ENCODE measurements at regions not wholly inside any gene's neighbourhood (a gene's known extent, or its start where the extent isn't known, plus 50 kb on each side); places are given as distances from the start of the nearest gene placed in this dataset.
"Not testable (repeated sequence)": the region's sequence is repeated elsewhere in the genome, so short reads cannot be mapped to it uniquely, and the experiment has no call there.

GRCh38 chr7:142522735-142523134 is 226.5 kb upstream of the PRSS1 start:
- Mint-ChIP-seq H3K36me3 (ENCODE audit: unreplicated experiment) (no peaks in the 10 kb centered on the region), H3K27me3 (ENCODE audit: unreplicated experiment) (no peaks in the 10 kb centered on the region), H3K4me3 (ENCODE audit: unreplicated experiment) (no peak overlapping the region), H3K9me3 (ENCODE audit: unreplicated experiment) (peaks cover 10% of the 10 kb centered on the region), H3K27ac (ENCODE audit: unreplicated experiment) (no peak overlapping the region), H3K4me1 (ENCODE audit: low read depth, unreplicated experiment) (peaks cover 45% of the 10 kb centered on the region)
- TF ChIP-seq CTCF (IDR thresholded peaks at IDR 0.05; ENCODE audit: partially characterized antibody, unreplicated experiment) = no peak
- no peak for DNase-seq

- not testable (repeated sequence) for DNase-seq; H3K4me3 Mint-ChIP-seq (ENCODE audit: unreplicated experiment); H3K9me3 Mint-ChIP-seq (ENCODE audit: unreplicated experiment); H3K27me3 Mint-ChIP-seq (ENCODE audit: unreplicated experiment); H3K36me3 Mint-ChIP-seq (ENCODE audit: unreplicated experiment)
- Mint-ChIP-seq H3K27ac (ENCODE audit: unreplicated experiment) (peak overlapping the region; percentile 93), H3K4me1 (ENCODE audit: low read depth, unreplicated experiment) (peaks cover 52% of the 10 kb centered on the region)
Observed at GRCh38 chr7:142520885-142521284, 228.4 kb upstream of the PRSS1 start.

GRCh38 chr7:142520455-142520854 is 228.8 kb upstream of the PRSS1 start:
- not testable (repeated sequence) for H3K36me3 Mint-ChIP-seq (ENCODE audit: unreplicated experiment); H3K9me3 Mint-ChIP-seq (ENCODE audit: unreplicated experiment); H3K4me3 Mint-ChIP-seq (ENCODE audit: unreplicated experiment); DNase-seq; H3K27me3 Mint-ChIP-seq (ENCODE audit: unreplicated experiment)
- H3K27ac Mint-ChIP-seq (ENCODE audit: unreplicated experiment) = peak overlapping the region; percentile 93
- peaks cover 53% of the 10 kb centered on the region for H3K4me1 Mint-ChIP-seq (ENCODE audit: low read depth, unreplicated experiment)

DNA sequence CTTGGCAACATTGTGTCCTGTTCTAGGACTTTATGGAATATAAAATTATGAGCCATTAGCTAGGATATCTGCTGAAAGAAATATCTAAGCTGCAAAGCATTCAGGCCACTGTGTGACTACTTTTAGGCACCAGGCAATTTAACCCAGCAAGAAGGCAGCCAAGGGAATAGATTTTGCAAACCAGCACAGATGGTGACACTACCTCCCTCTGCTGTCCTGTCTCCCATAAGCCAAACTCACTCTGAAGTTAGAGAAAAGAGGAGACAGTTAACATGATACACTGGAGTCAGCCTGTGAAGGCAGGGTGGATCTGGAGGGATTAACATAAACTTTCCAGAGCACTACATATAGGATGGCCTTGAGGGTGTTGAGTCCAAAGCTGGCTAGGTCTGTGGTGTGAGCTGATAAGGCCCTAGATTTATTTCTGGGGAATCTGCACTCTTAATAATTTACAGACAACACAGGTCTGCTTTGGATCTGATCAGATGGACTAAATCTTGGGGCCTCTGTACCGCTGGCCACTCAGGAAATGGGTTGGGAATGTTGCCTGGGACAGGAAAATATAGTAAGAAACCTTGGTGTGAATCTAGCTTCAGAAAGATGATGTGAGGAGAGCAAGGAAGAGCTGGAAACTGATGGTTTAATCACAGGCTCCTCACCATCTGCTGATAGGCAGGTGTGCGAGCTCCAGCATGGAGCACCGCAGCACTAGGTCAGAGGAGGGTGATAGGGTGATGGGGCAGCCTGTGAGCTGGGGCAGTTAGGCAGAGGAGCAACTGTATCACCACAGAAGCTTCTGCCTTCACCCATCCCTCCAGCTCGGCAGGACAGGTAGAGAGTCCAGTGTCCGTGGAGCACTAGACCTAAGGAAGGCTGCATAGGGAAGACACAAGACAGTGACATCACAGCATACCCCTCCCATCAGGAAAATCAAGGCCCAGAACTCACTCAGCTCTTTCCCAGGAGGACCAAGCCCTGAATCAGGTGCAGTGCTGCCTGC is 229.9 kb upstream of the PRSS1 start:
- peaks cover 10% of the 10 kb centered on the region for H3K9me3 Mint-ChIP-seq (ENCODE audit: unreplicated experiment)
- H3K27ac Mint-ChIP-seq (ENCODE audit: unreplicated experiment) = peak overlapping the region; percentile 93
- no peak for TF ChIP-seq CTCF (IDR thresholded peaks at IDR 0.05; ENCODE audit: partially characterized antibody, unreplicated experiment)
- H3K4me1 Mint-ChIP-seq (ENCODE audit: low read depth, unreplicated experiment) = peaks cover 53% of the 10 kb centered on the region
- peak overlapping the region; percentile 39 for H3K4me3 Mint-ChIP-seq (ENCODE audit: unreplicated experiment)
- H3K36me3 Mint-ChIP-seq (ENCODE audit: unreplicated experiment) = no peaks in the 10 kb centered on the region
- H3K27me3 Mint-ChIP-seq (ENCODE audit: unreplicated experiment) = no peaks in the 10 kb centered on the region
- DNase-seq = no peak

DNA sequence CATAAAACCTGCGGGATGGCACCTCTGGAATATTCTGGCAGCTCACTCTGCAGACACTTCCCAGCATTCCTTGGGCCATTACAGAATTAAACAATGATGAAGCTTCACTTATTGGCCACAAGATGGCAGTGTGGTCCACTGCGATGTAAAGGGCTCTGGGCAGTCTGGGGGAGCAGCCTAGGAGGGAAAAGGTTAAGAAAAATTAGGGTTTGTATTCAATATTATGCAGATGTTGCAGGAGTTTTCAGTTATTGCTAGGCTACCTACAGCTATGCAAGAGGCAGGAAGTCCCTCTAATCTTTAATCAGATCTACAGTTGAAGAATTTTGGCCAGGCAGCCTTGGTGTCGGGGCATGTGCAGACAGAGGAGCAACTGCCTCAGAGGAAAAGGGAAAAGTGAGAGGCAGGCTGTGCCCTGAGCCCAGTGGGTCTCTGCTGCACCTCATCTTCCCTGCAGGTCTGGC is 233.2 kb upstream of the PRSS1 start:
- DNase-seq = peak; percentile 46
- Mint-ChIP-seq H3K9me3 (ENCODE audit: unreplicated experiment) (peaks cover 7% of the 10 kb centered on the region), H3K27me3 (ENCODE audit: unreplicated experiment) (peaks cover 2% of the 10 kb centered on the region), H3K27ac (ENCODE audit: unreplicated experiment) (no peak overlapping the region), H3K36me3 (ENCODE audit: unreplicated experiment) (no peaks in the 10 kb centered on the region), H3K4me1 (ENCODE audit: low read depth, unreplicated experiment) (peaks cover 38% of the 10 kb centered on the region), H3K4me3 (ENCODE audit: unreplicated experiment) (no peak overlapping the region)
- TF ChIP-seq CTCF (IDR thresholded peaks at IDR 0.05; ENCODE audit: partially characterized antibody, unreplicated experiment) = peak; percentile 84

DNA sequence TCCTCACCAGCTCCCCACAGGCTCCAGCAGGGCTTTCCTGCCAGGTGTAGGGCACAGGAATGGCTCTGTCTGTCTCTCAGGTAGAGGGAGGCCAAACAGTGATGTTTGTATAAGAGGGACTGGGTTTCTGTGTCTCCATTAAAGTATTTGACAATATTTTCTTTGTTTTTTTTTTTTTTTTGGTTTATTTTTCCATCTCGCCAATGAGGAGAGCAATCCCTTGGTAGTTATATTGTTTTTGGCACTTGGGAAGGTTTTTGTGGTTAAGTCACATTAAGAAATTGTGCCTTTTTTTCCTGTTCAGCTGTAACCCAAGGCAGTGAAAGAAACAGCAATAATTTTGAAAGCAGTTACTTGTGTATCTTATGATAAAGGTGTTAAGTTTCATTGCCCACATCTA is 234.6 kb upstream of the PRSS1 start:
- H3K27me3 Mint-ChIP-seq (ENCODE audit: unreplicated experiment); DNase-seq; H3K4me3 Mint-ChIP-seq (ENCODE audit: unreplicated experiment); H3K36me3 Mint-ChIP-seq (ENCODE audit: unreplicated experiment); H3K27ac Mint-ChIP-seq (ENCODE audit: unreplicated experiment): not testable (repeated sequence)
- Mint-ChIP-seq H3K9me3 (ENCODE audit: unreplicated experiment) (peaks cover 12% of the 10 kb centered on the region), H3K4me1 (ENCODE audit: low read depth, unreplicated experiment) (peaks cover 31% of the 10 kb centered on the region)
